ENCODE measurements at regions not wholly inside any gene's neighbourhood (a gene's known extent, or its start where the extent isn't known, plus 50 kb on each side); places are given as distances from the start of the nearest gene placed in this dataset.

- no peaks in the 10 kb centered on the region for H3K9me3 ChIP-seq
- no peaks in the 10 kb centered on the region for H3K27me3 ChIP-seq
- no peak for TF ChIP-seq CTCF (IDR thresholded peaks at IDR 0.05)
- peak overlapping the region in 1 of 2 donors; percentile 13 for H3K4me3 ChIP-seq
- H3K27ac ChIP-seq = peak overlapping the region in 1 of 2 donors; percentile 29
- H3K4me1 ChIP-seq = no peaks in the 10 kb centered on the region
- H3K36me3 ChIP-seq = no peaks in the 10 kb centered on the region
- no peak for DNase-seq (ENCODE audit: low spot score)
Observed at GRCh38 chr5:173435447-173435846, 107.2 kb upstream of the STC2 start.

GRCh38 chr5:173434270-173434669 is 106.1 kb upstream of the STC2 start:
- Histone ChIP-seq H3K27me3 (no peaks in the 10 kb centered on the region), H3K4me1 (no peaks in the 10 kb centered on the region), H3K4me3 (no peak overlapping the region), H3K9me3 (no peaks in the 10 kb centered on the region), H3K27ac (no peak overlapping the region), H3K36me3 (no peaks in the 10 kb centered on the region)
- no peak for DNase-seq (ENCODE audit: low spot score)
- no peak for TF ChIP-seq CTCF (IDR thresholded peaks at IDR 0.05)

- Histone ChIP-seq H3K4me1 (no peaks in the 10 kb centered on the region), H3K4me3 (no peak overlapping the region), H3K9me3 (no peaks in the 10 kb centered on the region), H3K27me3 (no peaks in the 10 kb centered on the region), H3K36me3 (no peaks in the 10 kb centered on the region), H3K27ac (no peak overlapping the region)
- no peak for DNase-seq (ENCODE audit: low spot score)
- TF ChIP-seq CTCF (IDR thresholded peaks at IDR 0.05) = no peak
Observed at GRCh38 chr5:173430394-173430793, 102.2 kb upstream of the STC2 start.

GRCh38 chr5:173429489-173430150 is 101.4 kb upstream of the STC2 start:
- TF ChIP-seq CTCF (IDR thresholded peaks at IDR 0.05) = no peak
- no peaks in the 10 kb centered on the region for H3K9me3 ChIP-seq
- no peaks in the 10 kb centered on the region for H3K36me3 ChIP-seq
- no peak for DNase-seq (ENCODE audit: low spot score)
- no peak overlapping the region for H3K4me3 ChIP-seq
- H3K27me3 ChIP-seq = no peaks in the 10 kb centered on the region
- no peaks in the 10 kb centered on the region for H3K4me1 ChIP-seq
- H3K27ac ChIP-seq = no peak overlapping the region

GRCh38 chr5:173423452-173424117 is 95.4 kb upstream of the STC2 start:
- Histone ChIP-seq H3K27me3 (no peaks in the 10 kb centered on the region), H3K27ac (peak overlapping the region; percentile 7 to 70), H3K9me3 (peaks cover 0 to 12% of the 10 kb centered on the region in 2 donors), H3K4me3 (no peak overlapping the region), H3K36me3 (no peaks in the 10 kb centered on the region), H3K4me1 (no peaks in the 10 kb centered on the region)
- TF ChIP-seq CTCF (IDR thresholded peaks at IDR 0.05) = no peak
- no peak for DNase-seq (ENCODE audit: low spot score)
